HG03342 (cell line): ENCODE measurements at regions not wholly inside any gene's neighbourhood (a gene's known extent, or its start where the extent isn't known, plus 50 kb on each side); places are given as distances from the start of the nearest gene placed in this dataset.

Source experiments
- ATAC-seq: cut with Tn5 transposase; IDR thresholded peaks from one replicate; pipeline ENCODE4 v1.9.1; 2021; ENCODE audit warnings: mild to moderate bottlenecking, moderate library complexity; ENCODE audit not compliant: unreplicated experiment

DNA sequence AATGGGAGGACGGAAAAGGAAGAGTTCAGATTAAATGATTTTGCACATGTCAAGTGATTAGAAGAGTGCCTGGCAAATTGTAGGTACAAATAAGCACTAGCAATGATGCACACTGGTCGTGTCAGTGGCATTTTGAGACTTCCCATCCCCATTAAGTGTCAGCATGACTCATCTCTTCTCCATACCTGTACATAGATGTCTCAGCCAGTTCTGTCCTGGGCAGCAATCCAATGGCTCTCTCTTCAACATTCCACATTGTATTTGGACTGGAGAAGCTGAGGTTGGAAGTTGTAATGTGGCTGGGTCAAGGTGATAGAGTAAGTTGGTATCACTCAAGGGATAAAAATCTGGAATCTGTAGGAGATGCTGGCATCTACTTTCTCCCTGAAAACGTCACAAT lies 742.7 kb downstream of the VRK1 start:
- ATAC-seq: no peak

DNA sequence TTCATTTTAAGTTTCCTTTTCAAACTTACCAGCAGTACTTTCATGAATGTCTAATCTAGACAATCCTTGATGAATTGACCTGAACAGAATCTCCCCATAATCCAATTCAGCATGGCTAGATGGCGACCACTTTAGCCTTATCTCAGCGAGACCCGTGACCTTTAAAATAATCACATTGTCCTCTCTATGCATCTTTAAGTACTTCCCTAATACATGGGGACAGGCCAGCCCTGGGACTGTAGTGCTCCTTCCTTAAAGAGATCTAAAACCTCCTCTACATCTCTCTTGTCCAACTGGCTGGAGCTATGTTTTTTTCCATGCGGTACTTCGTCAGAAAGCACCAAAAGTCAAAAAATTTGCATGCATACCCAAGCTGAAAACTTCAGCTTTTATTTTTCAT lies 746.0 kb downstream of the VRK1 start:
- ATAC-seq: no peak

DNA sequence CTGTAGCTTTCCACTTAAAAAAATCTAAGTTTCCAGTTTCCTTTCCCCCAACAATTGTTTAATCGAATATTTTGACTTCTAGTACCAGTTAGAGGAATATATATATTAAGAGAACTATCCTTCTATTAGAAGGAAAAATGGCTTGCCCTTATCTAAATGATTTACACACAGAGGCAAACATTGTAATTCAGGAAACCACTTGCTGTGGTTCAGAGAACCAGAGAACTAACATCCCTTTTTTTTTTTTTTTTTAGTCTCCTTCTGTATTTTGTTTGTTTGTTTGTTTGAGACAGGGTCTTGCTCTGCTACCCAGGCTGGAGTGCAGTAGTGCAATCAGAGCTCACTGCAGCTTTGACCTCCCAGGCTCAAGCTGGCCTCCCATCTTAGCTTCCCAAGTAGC lies 746.6 kb downstream of the VRK1 start:
- no peak for ATAC-seq

DNA sequence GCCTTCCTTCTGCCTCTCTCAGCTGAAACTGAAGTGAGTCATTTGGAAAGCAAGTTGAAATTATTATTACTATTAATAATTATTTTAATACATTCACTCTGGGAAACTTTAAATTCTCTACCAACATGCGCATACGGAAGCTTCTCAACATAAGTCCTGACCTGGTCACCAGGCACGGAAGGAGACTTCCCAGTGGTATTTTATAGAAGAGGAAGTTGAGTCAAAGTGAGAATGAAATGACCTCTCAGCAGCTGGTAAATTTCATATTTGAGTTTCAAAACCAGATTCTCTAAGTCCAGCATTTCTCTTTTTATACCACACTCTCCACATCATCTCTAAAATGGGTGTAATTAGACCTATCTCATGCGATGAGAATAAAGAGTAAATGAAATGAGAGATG lies 747.4 kb downstream of the VRK1 start:
- no peak for ATAC-seq

DNA sequence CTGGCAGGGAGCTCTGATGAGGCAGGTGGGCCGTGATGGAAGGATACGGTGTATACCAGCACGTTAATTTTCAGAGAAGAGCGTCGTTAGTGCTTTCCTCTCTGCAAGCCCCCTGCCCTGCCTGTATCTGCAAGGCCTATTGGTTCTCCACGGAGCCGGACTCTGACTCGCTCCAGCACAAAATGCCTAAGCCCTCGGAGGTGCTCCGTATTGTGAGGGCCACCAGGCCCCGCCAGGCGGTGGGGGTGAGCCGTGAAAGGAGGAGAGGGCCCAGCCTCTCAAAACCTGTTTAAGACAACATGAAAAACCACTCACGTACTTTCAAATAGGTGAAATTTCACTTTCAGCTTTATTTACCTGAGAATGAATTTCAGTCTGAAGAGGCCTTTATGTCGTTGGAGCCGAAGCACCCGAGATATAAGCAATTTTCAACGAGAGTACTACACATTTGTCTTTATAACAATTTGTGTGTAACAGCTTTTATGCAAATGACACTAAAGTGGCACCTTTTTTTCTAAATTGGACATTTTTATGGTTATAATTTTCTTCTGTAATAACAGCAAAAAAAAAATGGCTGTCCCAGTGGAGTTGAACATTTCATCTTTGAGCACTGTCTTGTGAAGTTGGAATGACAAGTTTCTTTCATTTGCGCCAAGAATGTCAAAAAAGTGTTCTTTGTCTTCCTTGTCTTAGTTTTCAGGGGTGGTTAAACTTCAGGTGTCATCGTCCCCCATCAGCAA lies 749.5 kb downstream of the VRK1 start:
- no peak for ATAC-seq

DNA sequence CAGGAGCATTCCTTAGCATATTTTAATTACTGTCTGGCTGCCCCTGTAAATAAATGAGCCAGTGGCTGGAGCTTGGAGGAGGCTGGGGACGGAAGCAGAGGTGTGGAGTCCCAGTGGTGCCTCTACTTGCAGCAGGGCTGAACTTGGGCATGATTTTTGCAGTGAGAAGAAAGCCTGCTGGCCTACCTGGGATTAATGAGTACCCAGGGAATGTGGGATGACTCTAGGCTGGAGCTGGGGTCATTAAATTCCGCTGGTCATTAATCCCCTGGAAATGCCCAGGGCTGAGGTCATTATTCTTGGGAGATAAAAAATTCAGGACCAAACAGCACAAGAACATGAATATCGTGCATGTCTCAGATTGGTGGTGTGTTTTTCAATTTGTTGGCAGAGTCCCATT lies 753.3 kb downstream of the VRK1 start:
- no peak for ATAC-seq

DNA sequence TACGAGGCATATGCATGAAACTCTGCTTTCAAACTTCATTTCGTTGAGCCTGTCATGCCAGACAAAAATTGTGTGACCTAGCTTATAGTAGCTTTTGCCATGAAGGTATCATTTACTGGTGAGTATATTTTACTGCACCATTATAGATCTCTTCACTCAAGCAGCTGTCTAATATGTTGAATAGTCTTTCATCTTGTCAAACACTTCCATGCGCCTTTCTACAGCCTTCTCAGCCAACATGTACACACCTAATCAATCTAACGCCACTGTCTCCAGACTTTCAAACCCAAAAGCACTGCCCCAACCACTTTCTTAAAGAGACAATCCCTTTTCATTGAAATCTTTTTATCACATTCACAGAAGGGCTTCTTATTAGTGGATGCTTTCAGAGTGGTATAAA lies 757.4 kb downstream of the VRK1 start:
- no peak for ATAC-seq

DNA sequence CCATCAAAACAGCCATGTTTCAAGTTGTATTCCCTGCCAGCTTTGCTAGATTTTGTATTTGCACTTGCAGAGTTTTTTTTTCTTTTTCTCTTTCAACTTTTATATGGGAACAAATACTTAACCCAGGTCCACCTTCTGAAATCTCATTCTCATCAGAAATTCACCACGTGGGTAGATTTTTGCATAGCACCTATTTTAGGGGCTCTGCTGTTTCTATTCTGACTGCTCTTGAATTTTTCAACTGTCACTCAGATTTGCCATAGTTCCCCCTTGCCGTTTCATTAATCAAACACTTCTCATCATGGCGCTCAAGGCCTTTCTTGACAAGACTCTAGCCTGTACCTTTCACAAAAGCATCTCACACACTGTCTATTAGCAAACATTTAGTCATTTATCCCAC lies 767.2 kb downstream of the VRK1 start:
- no peak for ATAC-seq

DNA sequence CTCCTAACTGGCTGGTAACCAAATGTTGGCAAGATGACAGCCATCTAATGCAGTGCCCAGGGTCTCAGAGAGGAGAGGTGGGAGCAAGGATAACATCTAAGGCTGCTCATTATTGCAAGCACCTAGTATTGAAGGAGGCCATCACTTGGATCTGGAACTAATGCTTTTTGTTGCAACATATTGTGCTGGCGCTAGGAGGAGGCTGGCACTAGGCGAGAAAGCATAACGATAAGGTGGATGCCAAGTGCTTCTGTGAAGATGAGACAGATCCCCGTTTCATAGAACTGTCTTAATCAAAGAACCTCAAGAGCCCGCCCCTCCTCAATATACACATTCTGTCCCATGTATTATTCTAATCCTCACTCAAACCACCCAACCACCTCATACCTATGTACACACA lies 774.0 kb downstream of the VRK1 start:
- ATAC-seq: no peak

DNA sequence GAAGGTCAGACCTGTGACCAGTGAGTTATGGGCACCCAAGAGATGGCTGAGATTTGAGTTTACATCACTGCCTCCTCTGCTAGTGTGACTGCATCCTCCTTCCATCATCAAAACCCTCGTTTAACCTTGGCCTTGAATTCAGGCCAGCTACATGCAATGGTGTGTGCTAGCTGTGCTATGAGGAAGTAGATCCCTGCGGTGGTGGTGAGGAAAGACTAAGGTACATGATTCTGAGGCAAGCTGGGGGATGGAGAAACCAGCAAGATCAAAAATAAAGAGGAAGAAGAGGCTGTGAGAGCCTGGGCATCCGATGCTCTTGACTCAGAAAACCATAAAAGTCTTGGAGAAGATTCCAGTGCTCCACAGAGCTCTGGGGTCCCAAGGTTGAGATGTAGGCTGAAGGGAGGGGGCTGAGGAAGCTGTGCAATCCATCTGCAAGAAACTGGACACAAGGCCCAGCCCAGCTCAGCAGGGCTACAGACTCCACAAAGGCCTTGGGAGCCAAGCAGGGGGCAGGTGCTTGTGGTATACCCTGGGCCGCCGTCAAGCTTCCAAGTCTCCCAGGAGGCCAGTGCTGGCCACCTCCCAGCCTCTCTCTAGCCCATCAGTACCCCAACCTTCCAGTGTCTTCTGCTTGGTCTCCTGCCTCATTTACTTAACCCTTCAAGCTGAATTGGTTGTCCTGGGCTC lies 774.8 kb downstream of the VRK1 start:
- no peak for ATAC-seq

DNA sequence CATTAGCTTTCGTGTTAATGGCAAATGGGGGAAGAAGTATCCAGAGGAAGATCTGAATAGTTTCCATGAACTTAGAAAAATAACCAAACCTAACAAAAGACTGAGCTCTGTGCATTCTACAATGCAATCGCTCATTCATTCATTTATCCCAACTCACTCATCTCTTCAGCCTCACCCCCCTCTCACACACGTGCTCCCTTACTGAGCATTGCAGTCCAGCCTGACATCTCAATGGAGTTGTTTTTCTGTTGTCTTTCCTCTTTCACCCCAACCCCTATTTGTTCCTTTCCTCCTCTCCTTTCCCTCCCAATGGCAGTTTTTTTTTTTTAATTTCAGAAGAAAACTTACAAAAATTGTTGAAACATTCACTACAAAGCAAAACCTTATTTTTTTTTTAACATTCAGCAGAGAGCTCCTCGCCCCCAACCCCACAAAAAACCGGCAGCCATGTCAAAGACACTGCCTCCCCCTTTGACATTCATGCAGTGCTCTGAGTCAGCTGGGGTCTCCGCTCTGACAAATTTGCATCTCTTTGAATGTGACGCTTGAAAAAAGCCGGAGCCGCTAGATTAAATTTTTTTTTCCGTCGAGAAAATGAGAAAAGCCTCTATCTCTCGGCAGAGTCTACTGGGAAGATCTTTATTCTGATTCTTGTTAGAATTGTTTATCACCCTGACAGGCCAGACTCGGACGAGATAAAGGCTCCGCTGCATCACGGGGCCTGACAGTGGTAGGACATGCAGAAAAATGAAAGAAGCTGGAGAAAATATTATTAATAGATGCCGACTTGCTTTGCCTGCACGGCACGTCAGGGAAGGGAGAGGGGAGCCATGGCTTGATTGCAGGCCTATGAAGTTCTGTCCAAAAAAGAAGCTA lies 775.6 kb downstream of the VRK1 start:
- no peak for ATAC-seq

DNA sequence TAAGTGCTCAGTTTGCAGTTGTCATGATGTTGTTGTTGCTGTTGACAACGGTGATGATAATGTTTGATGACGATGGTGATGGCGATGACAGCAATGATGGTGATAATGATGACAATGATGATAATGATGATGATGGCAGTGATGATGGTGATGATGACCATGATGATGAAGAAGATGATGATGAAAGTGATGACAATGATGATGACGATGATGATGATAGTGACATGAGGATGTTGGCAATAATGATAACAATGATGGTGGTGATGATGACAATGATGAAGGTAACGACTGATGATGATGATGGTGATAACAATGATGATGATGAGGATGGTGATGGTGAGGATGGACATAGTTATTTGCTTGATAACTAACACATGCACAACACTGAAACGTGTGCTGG lies 778.5 kb downstream of the VRK1 start:
- no peak for ATAC-seq

DNA sequence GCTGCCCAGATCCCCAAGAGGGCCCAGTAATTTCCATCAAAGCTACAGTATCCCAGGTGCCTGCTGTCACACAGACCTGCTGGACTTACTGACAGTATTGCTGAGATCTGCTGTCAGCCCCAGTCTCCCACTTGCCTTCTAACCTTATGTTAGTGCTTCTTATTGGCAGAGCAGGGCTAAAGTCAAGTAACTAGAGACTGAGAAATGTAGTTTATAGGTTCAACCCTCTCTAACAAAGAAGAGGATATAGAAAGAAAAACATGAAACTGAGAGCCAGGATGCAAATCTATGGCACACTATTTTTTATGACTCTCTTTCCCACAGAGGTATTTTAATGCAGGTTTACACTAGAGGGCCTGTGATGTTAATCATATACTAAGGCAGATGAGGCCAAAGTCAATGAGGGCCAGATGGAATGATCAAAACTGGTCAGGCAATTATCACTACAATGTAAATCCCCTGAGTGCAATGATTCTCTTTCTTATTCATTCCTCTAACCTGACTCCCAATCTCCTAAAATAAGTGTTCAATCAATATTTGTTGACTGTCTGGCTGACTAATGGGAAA lies 781.9 kb downstream of the VRK1 start:
- no peak for ATAC-seq

DNA sequence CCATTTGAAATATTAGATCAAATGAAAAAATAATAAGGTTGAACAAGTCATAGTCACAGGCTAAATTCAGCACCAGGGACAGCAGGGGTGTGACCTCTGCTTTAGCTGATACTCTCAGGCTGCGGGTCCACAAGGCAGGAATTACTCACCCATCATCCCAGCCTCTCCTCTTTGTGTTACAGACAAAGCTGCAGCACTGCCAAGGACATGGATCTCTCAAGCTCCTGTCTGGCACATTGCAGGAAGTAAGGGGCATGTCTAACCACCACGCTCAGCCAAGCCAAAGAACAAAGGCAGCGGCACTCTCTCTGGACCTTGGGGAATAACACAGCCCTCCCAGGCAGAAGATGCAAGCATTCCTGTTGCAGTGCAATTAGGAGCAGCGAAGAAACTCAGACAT lies 783.8 kb downstream of the VRK1 start:
- no peak for ATAC-seq

DNA sequence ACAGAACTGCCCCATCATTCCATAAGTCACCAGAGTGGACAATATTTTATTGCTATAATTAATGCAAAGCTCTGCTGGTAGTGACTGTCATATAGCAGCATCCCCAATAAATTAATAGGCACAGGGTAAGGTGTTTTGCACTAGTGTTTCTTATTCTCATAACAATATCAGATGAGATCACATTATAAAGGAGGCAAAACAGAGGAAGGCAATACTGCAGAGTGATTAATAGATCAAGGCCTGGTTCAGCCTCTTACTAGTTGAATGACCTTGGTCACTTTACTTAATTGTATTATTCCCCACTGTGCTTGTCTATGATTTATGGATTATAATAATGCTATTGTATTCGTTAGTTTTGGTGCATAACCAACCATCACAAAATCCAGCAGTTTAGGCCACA lies 784.8 kb downstream of the VRK1 start:
- ATAC-seq: no peak

DNA sequence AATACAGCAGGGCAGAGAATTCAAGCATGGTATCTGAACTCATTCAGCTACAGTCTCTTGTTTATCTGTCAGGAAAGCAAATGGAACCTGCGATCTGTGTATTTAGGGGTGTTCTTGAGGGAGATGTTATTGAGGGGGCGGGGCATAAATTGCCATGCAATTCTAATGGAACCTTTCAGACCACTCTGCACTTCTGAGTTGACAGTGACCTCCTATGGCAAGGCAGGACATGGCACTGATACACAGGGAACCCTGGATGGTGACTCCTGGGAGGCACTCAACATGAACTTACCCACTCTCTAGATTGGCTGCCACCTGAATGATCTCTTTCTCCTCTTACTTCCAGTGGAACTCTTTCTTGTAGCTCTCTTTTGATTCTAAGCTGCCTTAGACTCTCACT lies 787.3 kb downstream of the VRK1 start:
- no peak for ATAC-seq

DNA sequence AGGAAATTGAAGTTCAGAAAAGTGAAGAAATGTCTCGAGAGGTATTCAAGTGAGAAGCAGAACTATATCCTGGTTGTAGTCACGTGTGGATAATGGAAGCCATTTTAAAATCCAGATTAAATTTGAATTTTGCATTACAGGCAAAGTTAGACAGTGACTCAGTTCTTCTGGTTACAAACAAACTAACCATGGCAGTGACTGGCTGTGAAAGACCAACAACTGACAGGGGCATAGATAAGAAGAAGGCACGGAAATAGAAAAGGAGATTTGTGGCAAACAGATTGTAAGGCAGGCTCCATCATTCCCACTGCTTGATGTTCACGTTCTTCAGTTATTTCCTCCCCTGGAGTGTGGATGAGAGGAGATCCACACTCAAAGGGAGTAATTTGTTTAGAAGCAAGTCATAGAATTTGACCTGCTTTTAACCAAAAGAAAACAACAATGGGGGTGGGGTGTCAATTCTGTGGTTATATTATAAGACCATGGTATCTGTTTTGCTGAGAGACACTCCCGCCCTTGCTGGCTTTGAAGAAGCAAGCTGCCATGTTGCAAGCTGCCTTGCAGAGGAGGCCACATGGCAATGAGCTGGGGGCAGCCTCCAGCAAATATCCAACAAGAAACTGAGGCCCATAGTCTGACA lies 795.3 kb downstream of the VRK1 start:
- ATAC-seq: no peak

DNA sequence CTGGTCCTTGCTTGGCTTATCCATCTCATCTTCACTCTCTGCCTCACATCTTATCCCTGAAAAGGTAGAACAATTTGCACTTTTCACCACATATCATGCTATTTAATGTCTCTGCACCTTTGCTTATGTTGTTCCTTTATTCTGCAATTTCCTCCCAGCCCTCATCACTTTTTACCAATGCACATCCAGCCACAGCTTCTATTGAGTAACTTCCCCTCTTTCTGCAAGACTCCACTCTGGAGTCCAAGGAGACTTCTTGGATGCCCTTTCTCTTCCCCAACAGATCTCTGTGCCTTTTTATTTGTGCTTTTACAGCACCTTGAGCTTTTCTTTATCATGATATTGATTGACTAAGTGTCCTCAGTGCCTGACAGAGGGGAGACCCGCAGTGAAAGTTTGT lies 797.1 kb downstream of the VRK1 start:
- ATAC-seq: no peak

DNA sequence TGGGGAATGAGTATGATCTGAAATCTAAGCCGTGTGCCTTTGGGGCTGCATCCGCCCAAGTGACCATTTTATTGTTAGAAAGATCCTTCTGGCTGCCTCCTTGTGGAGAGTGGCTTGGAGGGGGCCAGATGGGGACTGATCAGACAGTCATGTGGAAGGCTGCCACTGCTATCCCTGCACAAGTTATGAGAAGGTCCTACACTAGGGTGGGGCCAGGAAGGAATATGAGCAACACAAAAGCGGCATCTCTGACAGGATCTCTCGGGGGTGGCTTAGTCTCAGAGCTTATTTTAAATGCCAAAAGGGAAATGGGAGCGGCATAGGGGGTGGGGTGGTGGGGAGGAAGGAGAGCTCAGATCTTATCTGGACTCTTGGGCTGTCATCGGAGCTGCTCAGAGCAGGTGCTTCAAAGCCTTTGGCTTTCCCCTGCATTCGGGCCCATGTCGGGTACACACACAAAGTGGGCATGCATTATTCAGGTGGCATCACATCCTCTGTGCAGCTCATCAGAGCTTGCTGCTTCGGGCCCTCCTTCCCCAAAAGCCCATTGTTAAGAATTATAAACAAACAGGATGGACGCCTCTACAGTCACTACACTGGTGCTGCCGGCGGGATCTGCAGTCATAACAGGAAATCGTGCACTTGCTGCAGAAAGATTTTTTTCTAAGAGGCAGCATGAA lies 805.4 kb downstream of the VRK1 start:
- no peak for ATAC-seq

DNA sequence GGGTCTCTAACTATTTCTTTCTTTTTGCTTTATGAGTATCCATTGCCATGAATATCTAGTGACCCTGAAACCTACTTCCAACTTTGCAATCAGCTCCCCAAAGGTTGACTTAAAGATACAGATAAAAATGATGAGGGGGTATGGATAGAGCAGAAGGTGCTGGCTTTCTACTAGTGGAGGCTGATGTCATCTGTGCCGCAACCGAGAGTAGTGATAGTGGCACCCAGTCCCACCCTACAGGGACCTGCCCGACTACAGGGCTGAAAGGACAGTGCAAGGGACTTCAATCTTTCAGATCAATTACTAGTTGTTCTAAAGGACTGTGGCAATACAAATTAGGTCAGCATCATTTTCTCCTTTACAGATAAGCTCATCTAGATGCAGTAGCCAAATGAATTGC lies 806.0 kb downstream of the VRK1 start:
- no peak for ATAC-seq

DNA sequence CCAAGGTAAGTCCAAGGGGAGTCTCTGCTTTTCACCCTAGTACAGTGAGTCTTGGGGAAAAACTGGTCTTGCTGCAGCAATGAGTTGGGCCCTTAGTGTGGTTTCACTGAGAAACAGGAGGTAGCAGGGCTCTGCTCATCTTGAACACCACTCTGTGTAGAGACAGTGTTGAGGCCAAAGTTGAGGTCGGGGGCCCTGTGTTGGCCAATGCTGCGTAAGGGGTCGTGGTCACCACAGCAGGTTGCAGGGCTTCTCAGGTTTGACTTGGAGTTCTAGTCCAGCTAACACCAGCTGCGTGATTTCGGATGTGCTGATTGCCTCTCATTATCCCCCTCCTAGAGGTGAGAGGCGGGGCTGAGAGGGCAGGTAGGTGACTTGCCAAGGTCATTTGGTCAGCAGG lies 807.5 kb downstream of the VRK1 start:
- no peak for ATAC-seq
